Osteoblast (primary cell): ENCODE measurements at regions not wholly inside any gene's neighbourhood (a gene's known extent, or its start where the extent isn't known, plus 50 kb on each side); places are given as distances from the start of the nearest gene placed in this dataset.
A peak's percentile ranks its signal among the peaks of the same experiment; 100 is the strongest.

Source experiments
- DNase-seq: peaks from one replicate; pipeline ENCODE4 v3.0.0; 2011; ENCODE audit warnings: low spot score, mixed read lengths; ENCODE audit not compliant: insufficient read length; ENCODE audit errors: missing footprints
- H2AFZ ChIP-seq: 2 replicates; pipeline ENCODE4 v1.6.0; 2011; ENCODE audit warnings: mild to moderate bottlenecking, low read length
- H3K27ac ChIP-seq: 2 replicates; pipeline ENCODE4 v1.5.1; 2011; ENCODE audit warnings: mild to moderate bottlenecking, low read depth, low read length, moderate library complexity
- H3K27me3 ChIP-seq: 2 replicates; pipeline ENCODE4 v1.6.0; 2012; ENCODE audit warnings: mild to moderate bottlenecking, control low read depth, inconsistent platforms, low read length, moderate library complexity; ENCODE audit not compliant: insufficient read depth
- H3K36me3 ChIP-seq: 2 replicates; pipeline ENCODE4 v1.5.1; 2011; ENCODE audit warnings: mild to moderate bottlenecking, low read length, control low read depth, moderate library complexity; ENCODE audit not compliant: insufficient read depth
- H3K4me1 ChIP-seq: 2 replicates; pipeline ENCODE4 v1.5.1; 2011; ENCODE audit warnings: mild to moderate bottlenecking, low read length, control low read depth, moderate library complexity; ENCODE audit not compliant: insufficient read depth
- H3K4me2 ChIP-seq: 2 replicates; pipeline ENCODE4 v1.6.0; 2011; ENCODE audit warnings: mild to moderate bottlenecking, low read length; ENCODE audit not compliant: insufficient read depth
- H3K4me3 ChIP-seq: fragments of 200-600 bp; sonication (generic); 3 replicates; pipeline ENCODE4 v1.5.1; 2012; ENCODE audit warnings: mild to moderate bottlenecking, low read length, inconsistent platforms; ENCODE audit not compliant: insufficient read depth
- H3K79me2 ChIP-seq: 2 replicates; pipeline ENCODE4 v1.6.0; 2012; ENCODE audit warnings: mild to moderate bottlenecking, low read length, control low read depth, inconsistent platforms; ENCODE audit not compliant: insufficient read depth
- H3K9me3 ChIP-seq: 2 replicates; pipeline ENCODE4 v1.5.1; 2011; ENCODE audit warnings: low read depth, low read length, control low read depth
- H4K20me1 ChIP-seq: 2 replicates; pipeline ENCODE4 v1.6.0; 2012; ENCODE audit warnings: mild to moderate bottlenecking, low read length, control low read depth; ENCODE audit not compliant: insufficient read depth
- CTCF ChIP-seq: IDR thresholded peaks from 2 replicates; pipeline ENCODE4 v1.5.1; 2011; ENCODE audit warnings: mild to moderate bottlenecking, low read depth, low read length, moderate library complexity; ENCODE audit errors: extremely low read depth

GRCh38 chr12:46472893-46473633 is 100.5 kb upstream of the SLC38A2 start:
- Histone ChIP-seq H3K36me3 (no peaks in the 10 kb centered on the region), H3K4me1 (peaks cover 44% of the 10 kb centered on the region), H3K4me2 (peak overlapping the region; percentile 80), H2AFZ (no peak overlapping the region), H3K4me3 (no peak overlapping the region), H3K27me3 (no peaks in the 10 kb centered on the region), H3K9me3 (no peaks in the 10 kb centered on the region), H3K79me2 (no peaks in the 10 kb centered on the region), H3K27ac (peak overlapping the region; percentile 91), H4K20me1 (no peaks in the 10 kb centered on the region)
- no peak for DNase-seq
- TF ChIP-seq CTCF, result no peak

- Histone ChIP-seq H2AFZ (no peak overlapping the region), H3K36me3 (no peaks in the 10 kb centered on the region), H3K27me3 (no peaks in the 10 kb centered on the region), H3K79me2 (no peaks in the 10 kb centered on the region), H3K27ac (peak overlapping the region; percentile 91), H3K4me3 (no peak overlapping the region), H3K4me1 (peaks cover 41% of the 10 kb centered on the region), H4K20me1 (no peaks in the 10 kb centered on the region), H3K9me3 (no peaks in the 10 kb centered on the region), H3K4me2 (peak overlapping the region; percentile 80)
- TF ChIP-seq CTCF, result no peak
- no peak for DNase-seq
These were observed 99.7 kb upstream of the SLC38A2 start for GRCh38 chr12:46472144-46472705.

GRCh38 chr12:46471404-46471803 is 98.8 kb upstream of the SLC38A2 start:
- Histone ChIP-seq H3K36me3 (no peaks in the 10 kb centered on the region), H2AFZ (no peak overlapping the region), H3K27ac (no peak overlapping the region), H3K4me3 (no peak overlapping the region), H3K79me2 (no peaks in the 10 kb centered on the region), H3K4me1 (peaks cover 39% of the 10 kb centered on the region), H3K4me2 (no peak overlapping the region), H3K9me3 (no peaks in the 10 kb centered on the region), H4K20me1 (no peaks in the 10 kb centered on the region), H3K27me3 (no peaks in the 10 kb centered on the region)
- DNase-seq, result no peak
- no peak for TF ChIP-seq CTCF

- H3K27ac ChIP-seq, result no peak overlapping the region
- no peak overlapping the region for H2AFZ ChIP-seq
These were observed 98.4 kb upstream of the SLC38A2 start for GRCh38 chr12:46470975-46471374.

More at GRCh38 chr12:46470975-46471374, 98.4 kb upstream of the SLC38A2 start:
- Histone ChIP-seq H3K4me3 (no peak overlapping the region), H3K9me3 (no peaks in the 10 kb centered on the region), H3K4me1 (peaks cover 39% of the 10 kb centered on the region), H3K36me3 (no peaks in the 10 kb centered on the region), H3K27me3 (no peaks in the 10 kb centered on the region), H3K4me2 (no peak overlapping the region), H3K79me2 (no peaks in the 10 kb centered on the region), H4K20me1 (no peaks in the 10 kb centered on the region)
- no peak for DNase-seq
- no peak for TF ChIP-seq CTCF
